NCI-H2171 treated with DMSO at 0.1 percent for 48 hours (cell line): ENCODE measurements at regions not wholly inside any gene's neighbourhood (a gene's known extent, or its start where the extent isn't known, plus 50 kb on each side); places are given as distances from the start of the nearest gene placed in this dataset.

Experiments used
- DNase-seq: peaks from one replicate; lab custom pipeline; 2025; lab: John Stamatoyannopoulos, UW

DNA sequence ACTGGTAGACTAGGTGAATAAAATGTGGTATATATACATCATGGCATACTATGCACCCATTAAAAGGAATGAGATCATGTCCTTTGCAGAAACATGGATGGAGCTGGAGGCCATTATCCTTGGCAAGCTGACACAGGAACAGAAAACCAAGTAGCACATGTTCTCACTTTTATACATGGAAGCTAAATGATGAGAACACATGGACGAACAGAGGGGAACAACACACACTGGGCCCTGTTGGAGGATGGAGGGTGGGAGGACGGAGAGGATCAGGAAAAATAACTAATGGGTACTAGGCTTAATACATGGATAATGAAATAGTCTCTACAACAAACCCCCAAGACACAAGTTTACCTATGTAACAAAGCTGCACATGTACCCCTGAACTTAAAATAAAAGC, 780.0 kb downstream of the DACH1 start:
- no peak for DNase-seq

DNA sequence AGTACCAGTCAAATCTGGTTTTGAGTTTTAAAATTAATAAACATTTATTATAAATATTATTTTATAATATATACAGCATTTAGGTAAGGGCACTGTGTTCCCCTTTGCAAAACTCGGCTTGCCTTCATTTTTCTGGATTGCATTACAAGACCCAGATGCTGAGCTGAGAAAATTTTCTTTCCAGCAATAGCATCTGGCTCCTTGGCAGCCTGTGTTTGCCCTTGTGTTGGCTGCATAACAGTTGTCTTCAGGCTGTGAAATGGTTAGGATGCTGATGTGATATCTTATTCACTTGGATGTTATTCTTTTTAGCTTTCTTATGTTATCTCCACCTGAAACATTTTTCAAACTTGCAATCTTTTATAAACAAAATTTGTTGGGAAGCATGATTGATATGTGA, 784.4 kb downstream of the DACH1 start:
- DNase-seq: peak; percentile 84

DNA sequence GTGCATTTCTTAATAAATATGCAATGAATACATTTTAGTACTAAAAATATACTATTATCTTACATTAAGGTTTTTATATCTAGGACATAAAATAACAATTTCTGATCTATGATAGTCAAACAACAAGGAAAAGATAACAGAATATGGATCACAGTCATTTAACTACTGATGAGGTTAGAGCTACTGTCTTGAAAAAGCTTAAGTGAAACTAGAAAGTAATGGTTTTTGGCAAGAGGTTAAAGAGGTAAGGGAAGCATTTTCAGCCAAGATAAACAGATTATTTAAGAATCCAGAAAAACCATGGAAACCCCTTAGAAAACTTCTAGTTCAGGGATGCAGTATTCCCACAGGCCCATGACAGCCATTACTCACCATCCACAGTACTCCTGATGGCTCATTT, 787.4 kb downstream of the DACH1 start:
- peak; percentile 61 for DNase-seq

GRCh38 chr13:71068041-71068440, 799.0 kb downstream of the DACH1 start:
- DNase-seq: no peak

DNA sequence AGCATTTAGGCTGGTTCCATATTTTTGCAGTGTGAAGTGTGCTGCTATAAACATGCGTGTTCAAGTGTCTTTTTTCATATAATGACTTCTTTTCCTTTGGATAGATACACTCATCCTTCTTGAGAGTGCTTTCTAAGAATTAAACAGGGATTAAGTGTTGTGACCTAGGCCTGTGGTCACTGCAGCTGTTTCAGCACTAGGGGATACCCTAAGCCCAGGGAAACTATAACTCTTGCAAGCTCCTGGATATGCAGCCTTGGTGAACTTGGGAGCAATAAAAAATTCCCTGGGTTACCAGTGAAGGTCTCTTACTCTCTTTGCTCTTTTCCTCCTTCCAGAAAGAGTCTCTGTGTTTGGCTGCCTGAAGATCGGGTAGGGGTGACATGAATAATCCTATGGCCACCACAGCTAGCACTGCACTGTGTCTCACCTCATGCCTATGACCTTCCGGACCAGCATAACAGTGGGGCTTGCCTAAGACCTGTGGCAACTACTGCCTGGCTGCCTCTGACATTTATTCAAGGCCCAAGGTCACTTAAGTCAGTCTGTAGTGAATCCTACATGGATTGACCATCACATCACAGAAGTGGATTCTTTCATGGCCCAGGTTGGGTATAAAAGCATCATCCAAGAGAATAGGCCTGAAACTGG, 799.7 kb downstream of the DACH1 start:
- peak; percentile 34 for DNase-seq

- DNase-seq: no peak
These were observed 810.4 kb downstream of the DACH1 start for GRCh38 chr13:71056581-71056980.

GRCh38 chr13:71055644-71056043, 811.4 kb downstream of the DACH1 start:
- no peak for DNase-seq

- no peak for DNase-seq
These were observed 812.0 kb downstream of the DACH1 start for GRCh38 chr13:71055047-71055446.

- DNase-seq: no peak
These were observed 812.6 kb downstream of the DACH1 start for GRCh38 chr13:71054358-71054757.

GRCh38 chr13:71051573-71051972, 815.4 kb downstream of the DACH1 start:
- no peak for DNase-seq

DNA sequence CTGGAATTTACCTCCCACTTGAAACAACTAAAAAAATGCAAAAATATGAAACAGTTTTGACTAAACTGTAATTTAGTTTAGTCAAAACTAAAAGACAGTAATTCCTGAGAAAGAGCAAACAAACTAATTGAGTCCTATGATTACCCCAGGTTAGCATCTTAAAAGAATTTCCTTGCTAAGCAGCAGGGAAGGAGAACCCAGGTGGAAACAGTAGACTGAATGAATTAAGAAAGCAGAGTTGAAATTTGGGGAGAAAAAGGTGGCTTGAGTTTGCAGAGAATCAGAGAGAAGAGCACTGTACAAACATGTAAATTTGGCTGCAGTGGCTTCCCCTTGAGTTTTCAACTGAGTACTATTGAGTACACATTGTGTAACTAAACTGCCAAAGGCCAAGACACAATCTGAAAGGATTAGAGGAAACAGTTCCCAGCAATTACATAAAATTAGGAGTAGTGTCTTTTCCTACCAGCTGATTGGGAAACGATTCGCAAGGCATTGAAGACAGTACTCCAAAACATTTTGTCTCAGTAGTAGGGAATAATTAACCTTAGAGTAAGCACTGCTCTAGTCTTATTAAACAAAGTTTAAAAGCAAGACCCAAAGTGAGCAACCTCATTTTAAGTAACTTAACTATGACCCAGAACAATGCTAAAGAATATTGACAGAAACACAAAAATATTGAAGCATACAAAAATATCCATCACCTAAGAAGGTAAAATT, 820.5 kb downstream of the DACH1 start:
- DNase-seq: no peak

- DNase-seq: no peak
These were observed 821.9 kb downstream of the DACH1 start for GRCh38 chr13:71045101-71045500.

DNA sequence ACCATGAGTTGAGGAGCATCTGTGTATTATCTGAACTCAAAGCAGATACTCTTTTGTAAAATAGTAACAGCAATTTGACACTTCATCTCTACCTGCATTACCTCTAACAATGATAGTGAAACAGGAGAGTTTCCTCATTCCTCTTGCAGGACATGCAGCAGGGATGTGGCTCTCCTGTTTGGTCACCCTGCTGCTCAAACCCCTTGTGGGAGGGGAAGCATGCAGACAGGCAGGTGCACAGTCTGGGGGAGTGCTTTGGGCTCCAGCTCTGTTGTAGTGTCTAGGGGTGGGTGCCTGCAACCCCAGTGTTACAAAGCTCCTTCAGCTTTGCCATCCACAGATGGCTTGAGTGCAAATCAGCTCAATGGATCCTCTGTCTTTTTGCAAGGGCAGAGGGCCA, 827.6 kb downstream of the DACH1 start:
- no peak for DNase-seq

GRCh38 chr13:71034018-71034417, 833.0 kb downstream of the DACH1 start:
- DNase-seq: no peak

GRCh38 chr13:71033026-71033425, 834.0 kb downstream of the DACH1 start:
- DNase-seq: no peak

- no peak for DNase-seq
These were observed 836.2 kb downstream of the DACH1 start for GRCh38 chr13:71030784-71031183.

- no peak for DNase-seq
These were observed 838.1 kb downstream of the DACH1 start for GRCh38 chr13:71028884-71029283.

- peak; percentile 28 for DNase-seq
These were observed 845.1 kb downstream of the DACH1 start for GRCh38 chr13:71021825-71022422.

- DNase-seq: no peak
These were observed 848.0 kb downstream of the DACH1 start for GRCh38 chr13:71018995-71019394.

DNA sequence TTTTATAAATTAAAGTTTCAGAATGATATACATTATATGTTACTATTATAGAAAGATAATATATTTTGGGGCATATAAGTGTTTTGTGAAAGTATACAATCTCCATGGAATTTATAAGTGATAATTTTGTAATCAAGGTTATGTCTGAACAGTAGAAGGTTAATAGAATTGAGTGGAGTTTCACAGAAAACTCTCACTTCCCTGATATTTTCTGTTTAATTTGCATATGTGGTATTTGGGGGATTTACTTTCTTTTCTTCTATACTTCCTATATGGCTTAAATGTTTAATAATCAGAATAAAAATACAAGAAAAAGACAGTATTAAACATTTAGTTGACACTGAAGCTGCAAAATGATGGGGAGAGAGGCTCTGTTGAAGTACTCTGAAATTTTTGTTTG, 848.5 kb downstream of the DACH1 start:
- DNase-seq: no peak

DNA sequence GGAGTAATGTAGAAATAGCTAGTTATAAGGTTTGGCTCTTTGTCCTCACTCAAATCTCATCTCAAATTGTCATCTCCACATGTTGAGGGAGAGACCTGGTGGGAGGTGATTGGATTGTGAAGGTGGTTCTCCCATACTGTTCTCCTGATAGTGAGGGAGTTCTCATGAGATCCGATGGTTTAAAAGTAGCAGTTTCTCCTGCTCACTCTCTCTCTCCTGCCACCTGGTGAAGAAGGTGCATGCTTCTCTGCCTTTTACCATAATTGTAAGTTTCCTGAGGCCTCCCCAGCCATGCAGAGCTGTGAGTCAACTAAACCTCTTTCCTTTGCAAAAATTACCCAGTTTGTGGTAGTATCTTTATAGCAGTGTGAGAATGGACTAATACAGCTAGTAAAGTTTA, 849.4 kb downstream of the DACH1 start:
- no peak for DNase-seq

DNA sequence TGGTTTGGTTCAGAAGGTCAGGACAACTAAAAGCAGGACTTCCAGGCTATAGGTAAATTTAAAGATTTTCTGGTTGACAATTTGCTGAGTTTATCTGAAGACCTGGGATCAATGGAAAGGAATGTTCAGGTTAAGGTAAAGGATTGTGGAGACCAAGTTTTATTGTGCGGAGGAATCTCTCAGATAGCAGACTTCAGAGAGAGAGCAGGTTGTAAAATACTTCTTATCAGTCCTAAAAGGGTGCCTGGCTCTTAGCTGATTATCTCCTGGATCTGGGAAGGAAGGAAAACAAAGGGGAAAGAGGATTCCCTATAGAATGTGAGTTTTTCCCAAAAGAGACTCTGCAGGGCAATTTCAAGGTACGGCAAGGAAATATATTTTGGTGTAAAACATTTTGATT, 851.5 kb downstream of the DACH1 start:
- no peak for DNase-seq

DNA sequence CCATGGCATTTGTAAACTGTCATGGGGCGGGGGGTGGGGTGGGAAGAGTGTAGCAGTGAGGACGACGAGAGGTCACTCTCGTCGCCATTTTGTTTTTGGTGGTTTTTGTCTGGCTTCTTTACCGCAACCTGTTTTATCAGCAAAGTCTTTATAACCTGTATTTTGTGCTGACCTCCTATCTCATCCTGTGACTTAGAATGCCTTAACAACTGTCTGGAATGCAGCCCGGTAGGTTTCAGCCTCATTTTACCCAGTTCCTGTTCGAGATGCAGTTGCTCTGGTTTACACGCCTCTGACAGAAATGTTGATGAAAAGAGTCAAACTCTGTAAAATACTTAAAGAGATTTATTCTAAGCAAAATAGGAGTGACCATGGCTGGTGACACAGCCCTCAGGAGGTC, 852.0 kb downstream of the DACH1 start:
- no peak for DNase-seq

GRCh38 chr13:71005919-71006318, 861.1 kb downstream of the DACH1 start:
- DNase-seq: no peak
